GM18868 (cell line): ENCODE measurements at regions not wholly inside any gene's neighbourhood (a gene's known extent, or its start where the extent isn't known, plus 50 kb on each side); places are given as distances from the start of the nearest gene placed in this dataset.
"Not testable (repeated sequence)": the region's sequence is repeated elsewhere in the genome, so short reads cannot be mapped to it uniquely, and the experiment has no call there.

ENCODE experiments used
- ATAC-seq: cut with Tn5 transposase; IDR thresholded peaks from one replicate; pipeline ENCODE4 v1.9.1; 2021; ENCODE audit warnings: mild to moderate bottlenecking, moderate library complexity; ENCODE audit not compliant: unreplicated experiment

GRCh38 chr2:145927131-145927950, 1407.4 kb upstream of the ZEB2 start:
- no peak for ATAC-seq

DNA sequence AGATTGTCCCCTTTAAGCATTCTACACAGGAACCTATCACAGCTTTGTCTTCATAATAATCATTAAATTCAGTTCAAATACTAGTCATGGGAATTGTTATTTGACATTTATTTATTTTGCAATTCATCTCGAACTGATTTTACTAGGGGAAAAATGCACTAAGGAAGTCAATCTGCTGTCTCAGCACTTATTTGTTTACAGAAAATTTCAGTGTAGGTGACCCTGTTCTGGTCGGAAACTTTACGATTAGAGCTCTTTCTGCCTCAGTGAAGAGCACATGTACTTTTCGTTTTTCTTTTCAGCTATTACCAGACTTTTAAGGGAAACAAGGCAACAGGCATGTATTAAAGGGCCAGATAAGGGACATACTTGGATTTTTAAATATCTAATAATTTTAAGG, 1405.7 kb upstream of the ZEB2 start:
- ATAC-seq, result no peak

GRCh38 chr2:145919477-145919876, 1399.6 kb upstream of the ZEB2 start:
- no peak for ATAC-seq

GRCh38 chr2:145918951-145919350, 1399.0 kb upstream of the ZEB2 start:
- ATAC-seq, result no peak

GRCh38 chr2:145916799-145917198, 1396.9 kb upstream of the ZEB2 start:
- ATAC-seq, result no peak

DNA sequence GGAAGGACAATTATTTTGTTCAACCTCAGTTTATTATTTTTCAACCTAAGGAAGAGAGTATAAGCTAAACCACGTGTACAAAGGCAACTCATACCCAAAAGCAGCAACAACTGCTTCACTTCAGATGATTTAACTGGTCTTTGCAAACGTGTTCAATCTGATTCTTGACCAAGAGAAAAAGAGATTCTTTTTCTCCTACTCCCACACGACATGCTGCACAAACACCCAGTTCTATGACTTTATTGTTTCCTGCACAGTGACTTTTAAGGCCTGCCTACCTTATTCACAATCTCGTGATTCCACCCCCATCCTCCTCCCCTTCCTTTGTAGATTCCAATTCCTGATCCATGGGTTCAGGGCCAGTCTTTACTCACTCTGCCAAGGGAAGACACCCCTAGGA, 1394.8 kb upstream of the ZEB2 start:
- no peak for ATAC-seq

GRCh38 chr2:145910416-145910815, 1390.5 kb upstream of the ZEB2 start:
- peak; percentile 79 for ATAC-seq

DNA sequence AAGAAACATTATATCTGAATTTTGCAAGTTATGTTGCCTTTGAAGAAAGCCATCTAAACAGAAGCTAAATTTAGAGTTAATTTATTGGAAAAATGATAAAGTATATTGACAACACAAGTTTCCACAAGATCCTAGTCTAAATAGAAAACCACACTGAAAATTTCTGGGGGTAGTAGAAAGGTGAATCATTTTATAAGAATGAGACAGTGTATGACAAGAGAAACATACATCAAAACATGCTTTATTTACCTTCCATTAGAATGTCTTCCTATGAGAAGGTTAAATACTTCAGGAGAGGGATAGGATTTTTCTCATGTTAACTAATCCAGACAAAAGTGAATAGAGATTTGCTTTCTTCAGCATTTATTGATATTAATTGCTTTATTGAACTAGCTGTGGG, 1389.8 kb upstream of the ZEB2 start:
- no peak for ATAC-seq

DNA sequence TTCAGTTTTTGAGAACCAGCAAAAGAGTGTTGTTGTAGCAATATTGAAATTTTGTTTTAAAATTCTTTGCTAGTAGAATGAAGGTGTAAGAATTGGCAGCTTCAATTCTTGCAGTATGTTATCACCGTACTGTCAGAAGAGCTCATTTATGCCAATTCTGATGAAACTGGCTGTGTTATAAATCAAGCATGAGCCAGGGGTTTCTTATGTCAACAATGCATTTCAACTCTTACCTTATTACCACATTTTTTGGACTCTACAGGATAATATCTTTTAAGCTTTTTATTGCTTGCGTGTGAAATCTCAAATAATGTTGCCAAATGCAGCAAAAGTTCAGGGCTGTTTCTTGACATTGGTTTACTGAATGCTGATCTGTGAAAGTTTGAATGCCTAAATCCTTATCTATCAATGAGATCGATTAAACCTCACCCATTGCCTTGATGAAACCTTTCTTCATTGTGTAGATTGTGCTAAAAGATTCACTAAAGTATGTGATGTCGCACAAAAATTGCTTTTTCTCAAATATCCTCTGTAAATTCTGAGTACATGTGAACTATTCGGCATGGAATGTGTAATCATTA, 1389.3 kb upstream of the ZEB2 start:
- no peak for ATAC-seq

GRCh38 chr2:145906354-145906753, 1386.4 kb upstream of the ZEB2 start:
- ATAC-seq, result no peak

DNA sequence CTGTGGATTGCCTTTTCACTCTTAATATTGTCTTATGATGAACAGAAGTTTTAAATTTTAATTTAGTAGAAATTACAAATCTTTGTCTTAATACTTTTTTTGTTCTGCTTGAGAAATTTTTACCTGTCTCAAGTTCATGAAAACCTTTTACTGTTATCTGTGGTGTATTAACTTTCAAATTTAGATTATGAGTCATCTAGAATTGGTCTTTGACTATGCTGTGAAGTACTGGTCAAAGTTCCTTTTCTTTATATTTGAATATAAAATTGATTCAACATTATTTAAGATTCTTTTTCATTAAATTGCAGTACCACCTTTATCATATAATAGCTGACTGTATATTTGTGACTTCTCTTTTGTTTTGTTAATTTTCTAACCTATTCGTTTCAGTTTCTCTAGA, 1385.5 kb upstream of the ZEB2 start:
- ATAC-seq, result no peak

- ATAC-seq, result no peak
Observed at GRCh38 chr2:145897151-145897550, 1377.2 kb upstream of the ZEB2 start.

DNA sequence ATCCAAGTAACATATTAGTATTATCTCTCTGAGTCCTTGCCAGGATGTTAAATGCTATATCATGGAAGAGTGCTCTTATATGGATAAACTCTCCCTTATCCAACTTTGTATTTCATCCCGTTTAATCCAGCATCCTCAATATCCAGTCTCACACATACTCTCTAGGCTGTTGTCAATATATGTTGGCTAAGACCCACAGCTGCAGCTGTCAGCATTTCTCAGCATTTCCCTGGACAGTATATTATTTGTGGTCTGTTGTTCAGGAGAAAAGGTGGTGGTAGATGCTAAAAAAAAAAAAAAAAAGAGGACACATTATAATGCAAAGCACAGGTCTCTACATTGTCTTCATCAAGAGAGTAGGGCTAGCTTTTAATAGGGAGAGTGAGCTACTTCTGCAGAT, 1368.0 kb upstream of the ZEB2 start:
- no peak for ATAC-seq

GRCh38 chr2:145880997-145881396, 1361.1 kb upstream of the ZEB2 start:
- ATAC-seq, result not testable (repeated sequence)

- no peak for ATAC-seq
Observed at GRCh38 chr2:145875016-145875415, 1355.1 kb upstream of the ZEB2 start.

GRCh38 chr2:145874466-145874865, 1354.5 kb upstream of the ZEB2 start:
- ATAC-seq, result no peak

DNA sequence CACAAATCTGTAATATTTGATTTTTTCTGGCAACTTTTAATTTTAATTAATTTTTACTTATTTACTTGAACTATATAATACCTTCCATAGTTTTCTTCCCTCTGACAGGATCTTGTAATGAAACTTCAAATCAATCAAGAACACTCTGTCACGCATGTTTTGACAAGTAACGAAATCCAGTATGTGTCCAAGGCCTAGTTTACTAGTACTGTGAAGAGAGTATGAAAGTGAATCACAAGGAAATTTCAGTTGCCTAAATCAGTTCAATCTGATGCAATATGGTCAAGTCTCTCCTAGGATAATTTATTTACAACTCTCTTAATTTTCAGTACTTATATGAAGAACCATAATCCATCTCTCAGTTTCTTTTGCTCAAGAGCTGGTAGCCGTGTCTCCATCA, 1344.6 kb upstream of the ZEB2 start:
- no peak for ATAC-seq

DNA sequence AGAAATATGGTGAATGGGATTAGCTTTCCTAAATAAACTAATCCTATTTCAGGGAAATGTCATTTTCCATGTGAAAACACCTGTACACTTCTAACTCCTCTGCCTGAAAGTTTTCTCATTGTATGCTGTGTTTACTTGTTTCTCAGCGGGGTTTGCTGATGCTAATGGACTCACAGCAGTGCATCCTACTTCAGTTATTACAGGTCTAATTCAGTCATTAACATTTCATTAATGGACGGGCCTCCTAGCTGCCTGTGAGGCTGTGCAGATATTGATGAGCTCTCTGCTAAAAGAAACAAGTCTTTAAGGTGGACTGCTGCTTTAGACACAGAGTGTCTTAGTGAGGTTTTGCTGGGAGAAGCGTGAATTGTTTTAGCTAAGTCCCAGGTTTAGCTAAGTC, 1342.0 kb upstream of the ZEB2 start:
- no peak for ATAC-seq

DNA sequence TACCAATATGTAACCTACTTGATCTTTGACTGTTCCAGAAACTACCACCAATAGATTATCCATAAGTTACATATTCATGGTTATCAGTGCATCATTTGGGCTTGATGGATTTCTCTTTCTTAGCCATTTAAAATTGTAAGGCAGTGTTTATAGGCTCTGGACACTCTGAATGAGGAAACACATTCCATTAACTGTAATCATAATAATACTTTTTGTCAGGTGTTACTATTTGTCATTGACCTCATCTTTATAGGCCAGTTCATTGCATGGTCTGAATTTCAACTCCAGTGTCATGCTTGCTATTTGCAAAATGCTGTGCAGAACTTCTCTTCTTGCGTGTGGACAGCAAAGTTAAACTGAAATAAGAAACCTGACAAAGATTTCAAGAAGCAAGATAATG, 1340.2 kb upstream of the ZEB2 start:
- no peak for ATAC-seq

DNA sequence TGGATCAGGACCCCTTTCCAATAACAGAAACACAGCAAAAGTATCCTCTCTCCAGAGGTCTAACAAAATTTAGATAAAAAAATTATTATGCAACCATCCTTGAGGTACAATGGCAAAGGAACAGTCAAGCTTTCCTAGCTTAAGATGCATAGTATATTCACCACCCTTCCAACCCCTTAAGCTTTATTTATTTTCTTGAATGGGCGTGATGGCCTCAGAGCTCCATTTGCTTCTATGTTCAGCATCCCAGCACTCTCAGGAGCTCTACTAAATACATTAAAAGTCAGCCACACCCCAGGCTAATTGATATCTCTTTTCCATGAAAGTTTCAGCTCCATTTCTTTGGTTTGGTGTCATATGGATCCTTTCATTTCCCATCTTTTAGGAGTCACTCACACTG, 1335.2 kb upstream of the ZEB2 start:
- no peak for ATAC-seq

GRCh38 chr2:145854039-145854755, 1334.3 kb upstream of the ZEB2 start:
- no peak for ATAC-seq

GRCh38 chr2:145851730-145852129, 1331.8 kb upstream of the ZEB2 start:
- no peak for ATAC-seq
